GM12874 (cell line): ENCODE measurements at regions not wholly inside any gene's neighbourhood (a gene's known extent, or its start where the extent isn't known, plus 50 kb on each side); places are given as distances from the start of the nearest gene placed in this dataset.

Source experiments
- TF ChIP-seq, protein P1 (sequence below): IDR thresholded peaks from 2 replicates; pipeline ENCODE4 v1.5.1; 2011; ENCODE audit warnings: low read depth, mild to moderate bottlenecking, control low read depth, low read length, moderate library complexity; ENCODE audit not compliant: insufficient read depth

DNA sequence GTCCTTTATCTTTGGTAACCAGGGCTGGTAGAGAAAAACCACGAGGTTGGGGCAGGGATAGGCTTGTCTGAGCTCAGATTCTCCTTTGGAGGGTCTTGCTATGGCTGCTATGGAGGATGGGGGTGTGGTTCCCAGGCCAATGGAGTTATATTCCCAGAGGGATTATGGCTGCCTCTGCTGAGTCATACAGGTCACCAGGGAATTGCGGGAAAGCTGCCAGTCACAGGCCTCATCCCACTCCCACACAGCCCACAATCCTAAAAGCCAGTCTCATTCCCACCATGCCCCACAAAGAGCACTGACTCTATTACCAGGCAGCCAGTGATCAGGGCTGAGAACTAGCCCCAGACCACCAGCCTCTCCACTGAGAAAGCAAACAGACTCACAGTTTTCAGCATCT is 316.6 kb upstream of the TMEM229A start:
- TF ChIP-seq, protein P1, sequence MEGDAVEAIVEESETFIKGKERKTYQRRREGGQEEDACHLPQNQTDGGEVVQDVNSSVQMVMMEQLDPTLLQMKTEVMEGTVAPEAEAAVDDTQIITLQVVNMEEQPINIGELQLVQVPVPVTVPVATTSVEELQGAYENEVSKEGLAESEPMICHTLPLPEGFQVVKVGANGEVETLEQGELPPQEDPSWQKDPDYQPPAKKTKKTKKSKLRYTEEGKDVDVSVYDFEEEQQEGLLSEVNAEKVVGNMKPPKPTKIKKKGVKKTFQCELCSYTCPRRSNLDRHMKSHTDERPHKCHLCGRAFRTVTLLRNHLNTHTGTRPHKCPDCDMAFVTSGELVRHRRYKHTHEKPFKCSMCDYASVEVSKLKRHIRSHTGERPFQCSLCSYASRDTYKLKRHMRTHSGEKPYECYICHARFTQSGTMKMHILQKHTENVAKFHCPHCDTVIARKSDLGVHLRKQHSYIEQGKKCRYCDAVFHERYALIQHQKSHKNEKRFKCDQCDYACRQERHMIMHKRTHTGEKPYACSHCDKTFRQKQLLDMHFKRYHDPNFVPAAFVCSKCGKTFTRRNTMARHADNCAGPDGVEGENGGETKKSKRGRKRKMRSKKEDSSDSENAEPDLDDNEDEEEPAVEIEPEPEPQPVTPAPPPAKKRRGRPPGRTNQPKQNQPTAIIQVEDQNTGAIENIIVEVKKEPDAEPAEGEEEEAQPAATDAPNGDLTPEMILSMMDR = no peak

DNA sequence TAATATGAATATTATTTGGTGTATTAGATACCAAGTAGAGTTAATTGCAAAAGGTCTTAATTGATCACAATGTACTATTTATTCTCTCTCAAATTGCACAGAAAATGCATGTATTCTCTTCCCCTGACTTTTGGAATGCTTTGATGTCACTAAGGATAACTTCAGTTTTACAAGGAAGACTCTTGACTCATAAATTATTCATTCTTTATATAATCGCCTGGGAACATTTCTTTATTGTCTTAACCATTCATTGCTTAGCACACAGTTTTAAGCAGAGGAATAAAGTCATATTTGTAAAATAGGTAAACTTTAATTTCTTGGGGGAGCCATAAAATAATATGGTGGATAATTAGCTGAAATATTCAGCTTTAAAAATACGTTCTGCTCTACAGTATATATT is 306.0 kb upstream of the TMEM229A start:
- TF ChIP-seq, protein P1 = no peak

DNA sequence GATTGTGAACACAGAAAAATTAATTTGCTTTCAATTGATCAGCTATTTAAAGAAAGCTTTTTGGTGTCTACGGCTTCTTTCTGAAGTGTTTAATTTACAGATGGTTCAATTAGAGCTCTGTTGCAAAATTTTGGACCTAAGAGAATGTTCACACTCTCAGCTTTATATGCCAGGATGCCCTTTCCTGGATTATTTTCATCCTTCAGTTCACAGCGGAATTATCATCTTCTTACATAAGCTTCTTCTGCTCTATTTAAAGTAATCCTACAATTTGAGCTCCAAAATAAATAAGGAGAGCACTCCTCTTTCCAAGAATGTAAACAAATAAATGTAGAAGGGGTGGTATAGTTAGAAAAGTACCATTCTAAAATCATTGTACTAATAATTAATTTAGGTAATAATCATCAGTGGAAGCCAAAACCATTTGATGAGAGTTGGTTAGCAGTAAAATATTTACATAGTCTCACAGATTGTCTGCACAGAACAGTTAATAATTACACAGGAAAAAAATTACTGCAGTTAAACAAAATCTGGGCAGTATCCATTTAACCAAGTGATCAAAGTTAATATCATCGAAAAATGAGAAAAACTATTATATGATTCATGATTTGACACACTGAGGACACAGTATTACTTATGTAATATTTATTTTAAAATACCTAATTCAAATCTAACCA is 298.0 kb upstream of the TMEM229A start:
- TF ChIP-seq, protein P1 = no peak

DNA sequence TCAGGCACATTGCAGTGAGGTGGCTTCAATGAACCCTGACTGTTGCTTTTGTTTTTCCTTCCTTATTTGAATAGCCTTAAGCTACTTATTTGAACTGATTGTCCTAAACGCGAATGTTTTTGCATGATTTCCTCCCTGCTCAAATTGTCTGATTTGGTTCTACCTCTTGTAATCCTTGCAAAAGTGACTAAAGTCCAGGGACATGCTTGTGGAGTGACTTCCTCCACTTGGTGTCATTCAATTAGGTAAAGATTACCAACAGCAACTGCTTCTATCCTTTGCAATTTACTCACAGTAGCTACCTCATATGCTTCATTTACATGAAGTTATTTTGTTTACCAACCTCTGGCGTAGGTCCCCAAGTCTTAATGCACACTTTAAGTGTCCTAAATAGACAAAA is 295.9 kb upstream of the TMEM229A start:
- TF ChIP-seq, protein P1 = no peak

DNA sequence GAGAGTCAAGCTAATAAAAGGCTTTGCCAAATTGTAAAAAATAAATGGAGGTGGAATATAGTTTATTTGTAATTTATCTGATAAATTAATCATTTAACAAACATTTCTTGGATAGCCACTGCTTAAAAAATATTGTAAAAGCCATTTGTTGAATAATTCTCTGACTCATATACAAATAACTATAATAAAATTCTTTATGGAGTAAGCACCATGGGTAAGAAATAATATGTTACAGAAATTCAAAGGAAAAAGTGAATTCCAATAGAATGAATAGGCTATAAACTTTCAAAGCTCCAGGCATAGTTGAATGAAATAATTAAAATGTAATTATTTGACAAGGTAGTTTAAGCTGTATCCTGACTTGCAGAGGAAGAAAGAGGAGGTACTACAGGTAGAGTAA is 291.4 kb upstream of the TMEM229A start:
- TF ChIP-seq, protein P1 = no peak

DNA sequence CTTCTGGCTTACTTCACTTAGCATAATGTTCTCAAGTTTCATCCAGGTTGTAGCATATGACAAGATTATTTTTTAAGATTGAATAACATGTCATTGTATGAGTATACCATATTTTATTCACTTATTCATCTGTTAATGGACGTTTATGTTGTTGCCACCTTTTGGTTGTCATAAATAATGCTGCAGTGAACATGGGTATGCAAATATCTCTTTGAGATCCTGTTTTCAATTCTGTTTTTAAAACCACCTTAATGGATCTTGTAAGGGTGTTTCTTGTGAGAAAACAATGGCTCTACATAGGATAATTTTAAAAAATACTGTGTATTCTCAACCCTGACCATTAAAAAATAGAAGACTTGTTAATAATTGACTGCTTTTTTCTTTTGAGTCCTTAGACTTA is 290.7 kb upstream of the TMEM229A start:
- TF ChIP-seq, protein P1 = no peak

DNA sequence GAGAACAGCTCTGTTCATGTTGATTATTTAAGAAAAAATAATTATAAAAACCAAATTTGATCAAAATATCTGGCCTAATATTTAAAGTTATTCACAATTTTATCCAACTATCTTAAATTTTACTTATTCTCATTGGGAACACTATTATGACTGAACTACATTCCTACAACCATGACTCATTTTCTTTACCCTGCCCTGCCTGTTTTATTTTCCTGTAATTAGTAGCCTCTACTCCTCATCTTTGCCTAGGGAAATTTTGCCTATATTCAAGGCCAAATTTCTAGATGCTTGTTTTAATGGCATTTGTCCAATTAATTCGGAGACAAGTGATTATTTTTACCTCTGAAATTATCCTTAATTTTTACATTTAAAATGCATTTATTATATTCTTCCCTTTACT is 289.7 kb upstream of the TMEM229A start:
- TF ChIP-seq, protein P1 = no peak
